PC-9 (cell line): ENCODE measurements at regions not wholly inside any gene's neighbourhood (a gene's known extent, or its start where the extent isn't known, plus 50 kb on each side); places are given as distances from the start of the nearest gene placed in this dataset.
A peak's percentile ranks its signal among the peaks of the same experiment; 100 is the strongest.
"Not testable (repeated sequence)": the region's sequence is repeated elsewhere in the genome, so short reads cannot be mapped to it uniquely, and the experiment has no call there.

Experiments used
- BruUV-seq: library from RNA; stranded (reverse); fragments of 400-500 nt; replicated peaks from 2 replicates; lab custom pipeline; 2021; lab: Mats Ljungman, UMichigan
- CTCF ChIA-PET: fragments of 300-600 bp; sonication (Branson Sonifier 250); formaldehyde crosslinking; loops from one replicate; lab custom pipeline; 2022; ENCODE audit warnings: antibody characterized with exemption; lab: Charles Lee
- POLR2A ChIA-PET: fragments of 300-600 bp; sonication (Branson Sonifier 250); formaldehyde crosslinking; loops from one replicate; lab custom pipeline; 2022; ENCODE audit warnings: antibody characterized with exemption; ENCODE audit not compliant: unreplicated experiment; lab: Charles Lee
- DNase-seq, 2 experiments: peaks; one replicate each; pipeline versions ENCODE4 v3.0.0 to v3.0.0-alpha.2; 2015 to 2022; ENCODE audit warnings: mixed read lengths in 1 of 2
- H2AFZ ChIP-seq: fragments of 200-600 bp; sonication (generic); 2 replicates; pipeline ENCODE4 v1.8.1; 2017; ENCODE audit warnings: antibody characterized with exemption
- H3F3A ChIP-seq: fragments of 200-600 bp; sonication (generic); 2 replicates; pipeline ENCODE4 v1.8.1; 2017; ENCODE audit warnings: antibody characterized with exemption, mild to moderate bottlenecking, low read depth; ENCODE audit not compliant: insufficient read depth
- H3K27ac ChIP-seq: fragments of 200-600 bp; sonication (generic); 2 replicates; pipeline ENCODE4 v1.6.1; 2016; ENCODE audit warnings: mixed run types
- H3K27me3 ChIP-seq: fragments of 200-600 bp; sonication (generic); 2 replicates; pipeline ENCODE4 v1.6.1; 2016; ENCODE audit warnings: low read depth, mixed run types; ENCODE audit not compliant: insufficient read depth
- H3K36me3 ChIP-seq: fragments of 200-600 bp; sonication (generic); 2 replicates; pipeline ENCODE4 v1.6.1; 2016; ENCODE audit warnings: low read depth, mixed run types
- H3K4me1 ChIP-seq: fragments of 200-600 bp; sonication (generic); replicated peaks from 2 replicates; pipeline ENCODE4 v1.6.1; 2016; ENCODE audit warnings: mixed run types; ENCODE audit not compliant: insufficient read depth
- H3K4me2 ChIP-seq: fragments of 200-600 bp; sonication (generic); 2 replicates; pipeline ENCODE4 v1.6.1; 2017; ENCODE audit warnings: mixed run types
- H3K4me3 ChIP-seq: fragments of 200-600 bp; sonication (generic); 2 replicates; pipeline ENCODE4 v1.6.1; 2016; ENCODE audit warnings: mixed run types
- H3K79me2 ChIP-seq: fragments of 200-600 bp; sonication (generic); 2 replicates; pipeline ENCODE4 v1.6.1; 2017; ENCODE audit warnings: low read depth, mixed run types
- H3K9me2 ChIP-seq: fragments of 200-600 bp; sonication (generic); 2 replicates; pipeline ENCODE4 v1.8.1; 2017; ENCODE audit warnings: mild to moderate bottlenecking; ENCODE audit not compliant: insufficient read depth
- H3K9me3 ChIP-seq: fragments of 200-600 bp; sonication (generic); 2 replicates; pipeline ENCODE4 v1.8.1; 2016; ENCODE audit warnings: low read depth; ENCODE audit not compliant: insufficient read depth
- H4K20me1 ChIP-seq: fragments of 200-600 bp; sonication (generic); 2 replicates; pipeline ENCODE4 v1.8.1; 2017; ENCODE audit not compliant: insufficient read depth
- EZH2 ChIP-seq: fragments of 200-600 bp; sonication (generic); IDR thresholded peaks from 2 replicates; pipeline ENCODE4 v1.8.0; 2017; ENCODE audit warnings: antibody characterized with exemption, low read depth
- intact Hi-C: fragments of 100-400 bp; cut with micrococcal nuclease; formaldehyde crosslinking; loops from one replicate; pipeline ENCODE4 v1.10.0; 2022; ENCODE audit not compliant: unreplicated experiment
- TF ChIP-seq, protein P1 (sequence below): fragments of 200-600 bp; sonication (generic); conservative IDR thresholded peaks from 2 replicates; pipeline ENCODE4 v1.6.1; 2017; ENCODE audit warnings: mixed run types, antibody characterized with exemption, mild to moderate bottlenecking, moderate library complexity

DNA sequence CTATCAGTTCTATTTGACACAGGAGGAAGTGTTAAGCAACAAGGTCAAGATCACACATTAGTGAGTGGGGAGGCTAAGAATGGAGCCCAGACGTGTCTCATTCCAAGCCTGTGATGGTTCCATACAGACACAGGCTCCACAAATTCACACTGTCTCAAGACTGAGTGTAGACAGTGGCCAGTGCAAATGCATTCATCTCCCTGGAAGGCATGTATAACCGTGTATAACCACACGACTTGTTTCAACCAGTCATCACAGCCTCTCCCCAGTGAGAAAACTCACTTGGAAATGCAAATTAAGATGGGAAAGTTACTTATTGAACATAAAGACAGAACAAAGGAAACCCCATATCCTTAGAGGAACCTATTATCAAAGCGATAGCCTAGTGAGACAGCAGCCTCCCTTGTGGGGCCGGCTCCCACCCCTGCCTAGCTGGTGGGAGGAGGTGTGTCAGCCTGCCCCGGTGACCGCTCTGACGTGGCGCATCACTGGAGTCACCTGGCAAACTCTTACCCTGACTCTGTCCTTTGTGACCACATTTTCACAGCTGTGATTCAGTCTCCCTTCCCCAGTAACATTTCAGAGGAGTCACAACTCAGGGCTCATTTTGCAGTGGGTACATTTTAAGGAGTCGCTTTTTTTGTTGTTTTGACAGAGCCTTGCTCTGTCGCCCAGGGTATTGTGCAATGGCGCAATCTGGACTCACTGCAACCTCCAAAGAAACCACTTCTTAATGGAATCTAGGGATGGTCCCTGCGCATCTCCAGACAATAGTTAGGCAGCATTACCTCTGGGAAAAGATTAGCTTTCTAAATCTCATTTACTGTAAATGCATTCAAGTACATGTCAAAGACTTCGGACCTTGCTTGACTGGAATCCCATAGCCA is 126.6 kb upstream of the PARD3 start:
- POLR2A ChIA-PET: interaction anchor here (0.6 kb wide), 1 partner anchor 184 kb away, joined by 3 read pairs; no protein-coding TSS in a partner anchor
- Histone ChIP-seq H2AFZ (no peak overlapping the region), H3K27ac (no peak overlapping the region), H3K9me3 (no peaks in the 10 kb centered on the region), H3K4me2 (no peak overlapping the region), H3F3A (no peaks in the 10 kb centered on the region), H3K79me2 (no peaks in the 10 kb centered on the region), H3K36me3 (no peaks in the 10 kb centered on the region), H3K9me2 (no peaks in the 10 kb centered on the region), H3K4me3 (no peak overlapping the region), H4K20me1 (no peaks in the 10 kb centered on the region), H3K27me3 (no peaks in the 10 kb centered on the region), H3K4me1 (no peaks in the 10 kb centered on the region)
- intact Hi-C loops: no loop called here
- no peak for DNase-seq
- TF ChIP-seq, protein P1, sequence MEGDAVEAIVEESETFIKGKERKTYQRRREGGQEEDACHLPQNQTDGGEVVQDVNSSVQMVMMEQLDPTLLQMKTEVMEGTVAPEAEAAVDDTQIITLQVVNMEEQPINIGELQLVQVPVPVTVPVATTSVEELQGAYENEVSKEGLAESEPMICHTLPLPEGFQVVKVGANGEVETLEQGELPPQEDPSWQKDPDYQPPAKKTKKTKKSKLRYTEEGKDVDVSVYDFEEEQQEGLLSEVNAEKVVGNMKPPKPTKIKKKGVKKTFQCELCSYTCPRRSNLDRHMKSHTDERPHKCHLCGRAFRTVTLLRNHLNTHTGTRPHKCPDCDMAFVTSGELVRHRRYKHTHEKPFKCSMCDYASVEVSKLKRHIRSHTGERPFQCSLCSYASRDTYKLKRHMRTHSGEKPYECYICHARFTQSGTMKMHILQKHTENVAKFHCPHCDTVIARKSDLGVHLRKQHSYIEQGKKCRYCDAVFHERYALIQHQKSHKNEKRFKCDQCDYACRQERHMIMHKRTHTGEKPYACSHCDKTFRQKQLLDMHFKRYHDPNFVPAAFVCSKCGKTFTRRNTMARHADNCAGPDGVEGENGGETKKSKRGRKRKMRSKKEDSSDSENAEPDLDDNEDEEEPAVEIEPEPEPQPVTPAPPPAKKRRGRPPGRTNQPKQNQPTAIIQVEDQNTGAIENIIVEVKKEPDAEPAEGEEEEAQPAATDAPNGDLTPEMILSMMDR: no peak
- TF ChIP-seq EZH2: no peak
- BruUV-seq: no TSS peak
- CTCF ChIA-PET: interaction anchor here (0.5 kb wide), 1 partner anchor 12 kb away, joined by 3 read pairs; no protein-coding TSS in a partner anchor

DNA sequence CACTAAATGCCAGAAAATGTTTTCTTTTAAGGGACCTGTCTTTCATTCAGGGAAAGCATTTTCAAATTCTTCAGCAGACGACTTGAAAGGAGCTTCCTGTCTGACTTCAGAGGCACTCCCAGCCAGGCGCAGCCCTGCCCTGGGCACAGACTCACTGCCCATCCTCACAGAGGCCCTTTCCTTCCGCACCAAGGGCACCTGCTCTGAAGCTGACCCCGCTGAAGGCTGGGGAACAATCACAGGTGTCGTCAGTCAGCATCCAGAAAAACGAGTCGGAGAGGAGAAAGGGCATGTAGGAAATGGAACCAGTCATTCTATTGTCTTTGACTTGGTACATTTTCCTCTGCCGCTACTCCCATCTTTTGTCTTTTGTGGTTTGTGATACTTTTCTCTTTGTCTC is 125.3 kb upstream of the PARD3 start:
- H3K27ac ChIP-seq: no peak overlapping the region
- no peaks in the 10 kb centered on the region for H3K9me3 ChIP-seq
- no peaks in the 10 kb centered on the region for H3K27me3 ChIP-seq
- no peaks in the 10 kb centered on the region for H3K4me1 ChIP-seq
- DNase-seq: peak in 1 of 2 experiments; percentile 35
- H3K4me2 ChIP-seq: no peak overlapping the region
- POLR2A ChIA-PET: no interaction called here
- H4K20me1 ChIP-seq: no peaks in the 10 kb centered on the region
- intact Hi-C loops: no loop called here
- CTCF ChIA-PET: no interaction called here
- no peaks in the 10 kb centered on the region for H3F3A ChIP-seq
- no peak overlapping the region for H2AFZ ChIP-seq
- H3K9me2 ChIP-seq: no peaks in the 10 kb centered on the region
- no TSS peak for BruUV-seq
- TF ChIP-seq EZH2: no peak
- TF ChIP-seq, protein P1: no peak
- H3K4me3 ChIP-seq: no peak overlapping the region
- H3K36me3 ChIP-seq: no peaks in the 10 kb centered on the region
- H3K79me2 ChIP-seq: no peaks in the 10 kb centered on the region

DNA sequence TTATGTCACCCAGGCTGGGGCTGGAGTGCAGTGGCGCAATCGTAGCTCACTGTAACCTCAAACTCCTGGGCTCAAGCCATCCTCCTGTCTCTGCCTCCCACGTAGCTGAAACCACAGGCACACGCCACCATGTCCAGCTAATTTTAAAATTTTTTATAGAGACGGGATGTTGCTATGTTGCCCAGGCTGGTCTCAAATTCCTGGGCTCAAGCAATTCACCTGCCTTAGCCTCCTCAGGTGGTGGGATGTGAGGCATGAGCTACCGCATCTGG is 123.2 kb upstream of the PARD3 start:
- CTCF ChIA-PET: interaction anchor here (0.6 to 0.7 kb wide), 4 partner anchors 21 to 284 kb away, joined by 3 to 9 read pairs (median 6); no protein-coding TSS in a partner anchor
- H3F3A ChIP-seq: no peaks in the 10 kb centered on the region

DNA sequence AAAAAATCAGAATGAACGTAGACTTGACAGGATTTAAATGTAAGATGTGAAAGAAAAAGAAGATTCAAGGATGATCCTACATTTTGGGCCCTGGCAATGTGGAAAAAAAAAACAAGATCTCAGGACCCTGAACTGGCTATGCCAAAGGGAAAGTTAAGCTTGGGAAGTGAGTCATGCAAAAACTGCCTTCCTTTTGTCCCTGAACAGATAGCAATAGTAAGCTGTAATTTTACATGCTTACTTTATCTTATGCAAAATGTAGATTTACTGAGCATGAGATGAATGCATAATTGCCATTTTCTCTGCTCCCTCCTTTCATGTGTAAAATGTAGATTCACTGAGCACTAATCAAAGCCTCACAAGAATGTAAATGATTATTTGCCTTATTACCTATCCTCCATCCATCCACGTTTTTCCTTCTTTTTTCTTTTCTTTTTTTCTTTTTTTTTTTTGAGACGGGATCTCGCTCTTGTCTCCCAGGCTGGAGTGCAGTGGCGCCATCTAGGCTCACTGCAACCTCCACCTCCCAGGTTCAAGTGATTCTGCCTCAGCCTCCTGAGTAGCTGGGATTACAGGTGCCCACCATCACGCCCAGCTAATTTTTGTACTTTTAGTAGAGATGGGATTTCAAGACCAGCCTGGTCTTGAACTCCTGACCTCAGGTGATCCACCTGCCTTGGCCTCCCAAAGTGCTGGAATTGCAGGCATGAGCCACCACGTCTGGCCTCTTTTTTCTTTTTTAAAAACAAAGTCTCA is 122.7 kb upstream of the PARD3 start:
- H3K79me2 ChIP-seq, H3K9me3 ChIP-seq, H3K4me3 ChIP-seq, BruUV-seq, DNase-seq, H3K4me2 ChIP-seq, H3F3A ChIP-seq, H4K20me1 ChIP-seq, H3K9me2 ChIP-seq, H3K27me3 ChIP-seq, H3K36me3 ChIP-seq, H3K27ac ChIP-seq, intact Hi-C loops, H2AFZ ChIP-seq, H3K4me1 ChIP-seq: not testable (repeated sequence)
- ChIA-PET CTCF (interaction anchor here (0.7 kb wide), 3 partner anchors 53 to 284 kb away, joined by 3 to 9 read pairs (median 6); no protein-coding TSS in a partner anchor), POLR2A (interaction anchor here (0.6 kb wide), 1 partner anchor 124 kb away, joined by 4 read pairs; no protein-coding TSS in a partner anchor)

More for the DNA sequence above, 123.2 kb upstream of the PARD3 start:
- no peak overlapping the region for H3K4me3 ChIP-seq
- no peak overlapping the region for H3K4me2 ChIP-seq
- no peaks in the 10 kb centered on the region for H3K36me3 ChIP-seq
- TF ChIP-seq, protein P1: no peak
- TF ChIP-seq EZH2: no peak
- POLR2A ChIA-PET: no interaction called here
- no peaks in the 10 kb centered on the region for H4K20me1 ChIP-seq
- H3K9me2 ChIP-seq: no peaks in the 10 kb centered on the region
- H2AFZ ChIP-seq: no peak overlapping the region
- no peaks in the 10 kb centered on the region for H3K4me1 ChIP-seq
- BruUV-seq: no TSS peak
- no peaks in the 10 kb centered on the region for H3K27me3 ChIP-seq
- H3K79me2 ChIP-seq: no peaks in the 10 kb centered on the region
- no peak for DNase-seq
- H3K9me3 ChIP-seq: no peaks in the 10 kb centered on the region
- intact Hi-C loops: no loop called here
- H3K27ac ChIP-seq: no peak overlapping the region
